SK-N-SH treated with all-trans-retinoic acid at 6 μM for 48 hours (cell line): ENCODE measurements at regions not wholly inside any gene's neighbourhood (a gene's known extent, or its start where the extent isn't known, plus 50 kb on each side); places are given as distances from the start of the nearest gene placed in this dataset.
A peak's percentile ranks its signal among the peaks of the same experiment; 100 is the strongest.

ENCODE experiments used
- ATAC-seq: fragments of 200-7000 bp; cut with Tn5 transposase; 3 replicates; pipeline ENCODE4 v1.9.1; 2020; ENCODE audit warnings: mild to moderate bottlenecking, moderate library complexity
- ARNTL ChIP-seq: fragments of 450-650 bp; formaldehyde crosslinking; IDR thresholded peaks from 2 replicates; pipeline ENCODE4 v1.5.0; 2020; ENCODE audit warnings: low read depth, mild to moderate bottlenecking, moderate library complexity, borderline replicate concordance
- BACH2 ChIP-seq: fragments of 250-450 bp; sonication (Bioruptor Pico); IDR thresholded peaks from 2 replicates; pipeline ENCODE4 v1.9.0; 2021; ENCODE audit warnings: mild to moderate bottlenecking, borderline replicate concordance
- CSDC2 ChIP-seq: fragments of 250-450 bp; sonication (Bioruptor Pico); IDR thresholded peaks from 2 replicates; pipeline ENCODE4 v1.5.0; 2020; ENCODE audit warnings: mild to moderate bottlenecking, moderate library complexity
- ESRRG ChIP-seq: fragments of 250-450 bp; sonication (Bioruptor Pico); IDR thresholded peaks from 2 replicates; pipeline ENCODE4 v1.6.1; 2021; ENCODE audit warnings: mild to moderate bottlenecking
- GLIS3 ChIP-seq: fragments of 250-450 bp; sonication (Bioruptor Pico); IDR thresholded peaks from 2 replicates; pipeline ENCODE4 v1.5.0; 2020; ENCODE audit warnings: mild to moderate bottlenecking, moderate library complexity
- OSR1 ChIP-seq: fragments of 250-450 bp; sonication (Bioruptor Pico); IDR thresholded peaks from 2 replicates; pipeline ENCODE4 v1.8.0; 2022; ENCODE audit warnings: moderate library complexity, mild to moderate bottlenecking, inconsistent platforms
- PPARA ChIP-seq: fragments of 250-450 bp; sonication (Bioruptor Pico); IDR thresholded peaks from 2 replicates; pipeline ENCODE4 v1.5.0; 2020; ENCODE audit warnings: mild to moderate bottlenecking, borderline replicate concordance
- RARB ChIP-seq: fragments of 250-450 bp; sonication (Bioruptor Pico); IDR thresholded peaks from 2 replicates; pipeline ENCODE4 v1.8.0; 2021; ENCODE audit warnings: mild to moderate bottlenecking, moderate library complexity
- SNAI2 ChIP-seq: fragments of 250-450 bp; sonication (Bioruptor Pico); IDR thresholded peaks from 2 replicates; pipeline ENCODE4 v1.5.0; 2020; ENCODE audit warnings: mild to moderate bottlenecking, moderate library complexity
- TCF4 ChIP-seq: fragments of 250-450 bp; sonication (Bioruptor Pico); IDR thresholded peaks from 2 replicates; pipeline ENCODE4 v1.8.0; 2021; ENCODE audit warnings: mild to moderate bottlenecking, moderate library complexity, borderline replicate concordance
- TOX ChIP-seq: fragments of 250-450 bp; sonication (Bioruptor Pico); IDR thresholded peaks from 2 replicates; pipeline ENCODE4 v1.8.0; 2021; ENCODE audit warnings: mild to moderate bottlenecking, moderate library complexity, borderline replicate concordance
- TSHZ2 ChIP-seq: fragments of 250-450 bp; sonication (Bioruptor Pico); IDR thresholded peaks from 2 replicates; pipeline ENCODE4 v1.5.0; 2020; ENCODE audit warnings: mild to moderate bottlenecking, moderate library complexity
- ZC3H10 ChIP-seq: fragments of 250-450 bp; sonication (Bioruptor Pico); IDR thresholded peaks from 2 replicates; pipeline ENCODE4 v1.5.1; 2021; ENCODE audit warnings: mild to moderate bottlenecking, moderate library complexity
- ZFP3 ChIP-seq: fragments of 250-450 bp; sonication (Bioruptor Pico); IDR thresholded peaks from 2 replicates; pipeline ENCODE4 v1.5.0; 2020; ENCODE audit warnings: mild to moderate bottlenecking, moderate library complexity
- ZFP30 ChIP-seq: fragments of 450-650 bp; formaldehyde crosslinking; IDR thresholded peaks from 2 replicates; pipeline ENCODE4 v1.5.0; 2022; ENCODE audit warnings: mild to moderate bottlenecking, moderate library complexity
- ZNF565 ChIP-seq: fragments of 450-650 bp; formaldehyde crosslinking; conservative IDR thresholded peaks from 2 replicates; pipeline ENCODE4 v1.5.0; 2020; ENCODE audit warnings: low read depth, mild to moderate bottlenecking, moderate library complexity
- ZNF70 ChIP-seq: fragments of 450-650 bp; formaldehyde crosslinking; IDR thresholded peaks from 2 replicates; pipeline ENCODE4 v1.5.0; 2020; ENCODE audit warnings: mild to moderate bottlenecking, moderate library complexity
- ZNF8 ChIP-seq: fragments of 450-650 bp; formaldehyde crosslinking; IDR thresholded peaks from 2 replicates; pipeline ENCODE4 v1.5.0; 2020; ENCODE audit warnings: mild to moderate bottlenecking, moderate library complexity
- TF ChIP-seq, protein P1 (sequence below): fragments of 250-450 bp; sonication (Bioruptor Pico); IDR thresholded peaks from 2 replicates; pipeline ENCODE4 v1.5.1; 2020; ENCODE audit warnings: low read depth, mild to moderate bottlenecking, moderate library complexity
- TF ChIP-seq, protein P2 (sequence below): fragments of 250-450 bp; sonication (Bioruptor Pico); IDR thresholded peaks from 2 replicates; pipeline ENCODE4 v1.5.1; 2021; ENCODE audit warnings: mild to moderate bottlenecking, moderate library complexity
- TF ChIP-seq, protein P3 (sequence below): fragments of 250-450 bp; sonication (Bioruptor Pico); IDR thresholded peaks from 2 replicates; pipeline ENCODE4 v1.8.0; 2021; ENCODE audit warnings: low read depth, mild to moderate bottlenecking, moderate library complexity, borderline replicate concordance

GRCh38 chr21:28763809-28764418, 228.8 kb downstream of the LTN1 start:
- TF ChIP-seq, protein P1, sequence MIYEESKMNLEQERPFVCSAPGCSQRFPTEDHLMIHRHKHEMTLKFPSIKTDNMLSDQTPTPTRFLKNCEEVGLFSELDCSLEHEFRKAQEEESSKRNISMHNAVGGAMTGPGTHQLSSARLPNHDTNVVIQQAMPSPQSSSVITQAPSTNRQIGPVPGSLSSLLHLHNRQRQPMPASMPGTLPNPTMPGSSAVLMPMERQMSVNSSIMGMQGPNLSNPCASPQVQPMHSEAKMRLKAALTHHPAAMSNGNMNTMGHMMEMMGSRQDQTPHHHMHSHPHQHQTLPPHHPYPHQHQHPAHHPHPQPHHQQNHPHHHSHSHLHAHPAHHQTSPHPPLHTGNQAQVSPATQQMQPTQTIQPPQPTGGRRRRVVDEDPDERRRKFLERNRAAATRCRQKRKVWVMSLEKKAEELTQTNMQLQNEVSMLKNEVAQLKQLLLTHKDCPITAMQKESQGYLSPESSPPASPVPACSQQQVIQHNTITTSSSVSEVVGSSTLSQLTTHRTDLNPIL (CRISPR knock-in tag): no peak
- no peak for TF ChIP-seq TCF4 (CRISPR knock-in tag)
- no peak for TF ChIP-seq RARB
- no peak for TF ChIP-seq ZNF565 (CRISPR knock-in tag)
- no peak for TF ChIP-seq TOX
- no peak for TF ChIP-seq OSR1 (CRISPR knock-in tag)
- no peak for TF ChIP-seq SNAI2 (CRISPR knock-in tag)
- no peak for TF ChIP-seq ARNTL (CRISPR knock-in tag)
- TF ChIP-seq BACH2 (CRISPR knock-in tag): no peak
- TF ChIP-seq, protein P2, sequence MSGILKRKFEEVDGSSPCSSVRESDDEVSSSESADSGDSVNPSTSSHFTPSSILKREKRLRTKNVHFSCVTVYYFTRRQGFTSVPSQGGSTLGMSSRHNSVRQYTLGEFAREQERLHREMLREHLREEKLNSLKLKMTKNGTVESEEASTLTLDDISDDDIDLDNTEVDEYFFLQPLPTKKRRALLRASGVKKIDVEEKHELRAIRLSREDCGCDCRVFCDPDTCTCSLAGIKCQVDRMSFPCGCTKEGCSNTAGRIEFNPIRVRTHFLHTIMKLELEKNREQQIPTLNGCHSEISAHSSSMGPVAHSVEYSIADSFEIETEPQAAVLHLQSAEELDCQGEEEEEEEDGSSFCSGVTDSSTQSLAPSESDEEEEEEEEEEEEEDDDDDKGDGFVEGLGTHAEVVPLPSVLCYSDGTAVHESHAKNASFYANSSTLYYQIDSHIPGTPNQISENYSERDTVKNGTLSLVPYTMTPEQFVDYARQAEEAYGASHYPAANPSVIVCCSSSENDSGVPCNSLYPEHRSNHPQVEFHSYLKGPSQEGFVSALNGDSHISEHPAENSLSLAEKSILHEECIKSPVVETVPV (CRISPR knock-in tag): no peak
- TF ChIP-seq ZC3H10 (CRISPR knock-in tag): no peak
- no peak for TF ChIP-seq ZFP3 (CRISPR knock-in tag)
- no peak for TF ChIP-seq TSHZ2 (CRISPR knock-in tag)
- TF ChIP-seq, protein P3, sequence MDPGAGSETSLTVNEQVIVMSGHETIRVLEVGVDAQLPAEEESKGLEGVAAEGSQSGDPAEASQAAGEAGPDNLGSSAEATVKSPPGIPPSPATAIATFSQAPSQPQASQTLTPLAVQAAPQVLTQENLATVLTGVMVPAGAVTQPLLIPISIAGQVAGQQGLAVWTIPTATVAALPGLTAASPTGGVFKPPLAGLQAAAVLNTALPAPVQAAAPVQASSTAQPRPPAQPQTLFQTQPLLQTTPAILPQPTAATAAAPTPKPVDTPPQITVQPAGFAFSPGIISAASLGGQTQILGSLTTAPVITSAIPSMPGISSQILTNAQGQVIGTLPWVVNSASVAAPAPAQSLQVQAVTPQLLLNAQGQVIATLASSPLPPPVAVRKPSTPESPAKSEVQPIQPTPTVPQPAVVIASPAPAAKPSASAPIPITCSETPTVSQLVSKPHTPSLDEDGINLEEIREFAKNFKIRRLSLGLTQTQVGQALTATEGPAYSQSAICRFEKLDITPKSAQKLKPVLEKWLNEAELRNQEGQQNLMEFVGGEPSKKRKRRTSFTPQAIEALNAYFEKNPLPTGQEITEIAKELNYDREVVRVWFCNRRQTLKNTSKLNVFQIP (CRISPR knock-in tag): no peak
- no peak for TF ChIP-seq ZNF8 (CRISPR knock-in tag)
- no peak for TF ChIP-seq CSDC2 (CRISPR knock-in tag)
- TF ChIP-seq ZFP30 (CRISPR knock-in tag): no peak
- TF ChIP-seq GLIS3 (CRISPR knock-in tag): no peak
- no peak for TF ChIP-seq ZNF70 (CRISPR knock-in tag)
- TF ChIP-seq ESRRG (CRISPR knock-in tag): no peak
- no peak for ATAC-seq

GRCh38 chr21:28762357-28762735, 230.3 kb downstream of the LTN1 start:
- ATAC-seq: no peak
- no peak for TF ChIP-seq OSR1 (CRISPR knock-in tag)
- TF ChIP-seq PPARA (CRISPR knock-in tag): no peak

GRCh38 chr21:28761674-28762356, 230.9 kb downstream of the LTN1 start:
- ATAC-seq: peak; percentile 78
- TF ChIP-seq OSR1 (CRISPR knock-in tag): no peak
- TF ChIP-seq, protein P1 (CRISPR knock-in tag): no peak
- TF ChIP-seq TOX: no peak
